Astrocyte (in vitro differentiated cells and primary cell): ENCODE measurements at regions not wholly inside any gene's neighbourhood (a gene's known extent, or its start where the extent isn't known, plus 50 kb on each side); places are given as distances from the start of the nearest gene placed in this dataset.

Source experiments
- DNase-seq: peaks from one replicate; pipeline ENCODE4 v3.0.0-alpha.2; 2010; ENCODE audit warnings: low read depth
- FAIRE-seq: peaks from 2 replicates; lab custom pipeline; 2011; peaks lifted over from hg19 to GRCh38; lab: Jason Lieb, UNC
- H2AFZ ChIP-seq: 2 replicates; pipeline ENCODE4 v1.6.0; 2012; ENCODE audit warnings: low read depth, low read length, inconsistent platforms
- H3K27ac ChIP-seq: 2 replicates; pipeline ENCODE4 v1.5.1; 2011; ENCODE audit warnings: low read depth, low read length, inconsistent platforms
- H3K27me3 ChIP-seq: 2 replicates; pipeline ENCODE4 v1.6.0; 2011; ENCODE audit warnings: low read length, inconsistent platforms; ENCODE audit not compliant: insufficient read depth
- H3K36me3 ChIP-seq: 2 replicates; pipeline ENCODE4 v1.5.1; 2011; ENCODE audit warnings: low read length, inconsistent platforms; ENCODE audit not compliant: insufficient read depth
- H3K4me1 ChIP-seq: 2 replicates; pipeline ENCODE4 v1.5.1; 2011; ENCODE audit warnings: low read length, inconsistent platforms; ENCODE audit not compliant: insufficient read depth
- H3K4me2 ChIP-seq: 2 replicates; pipeline ENCODE4 v1.6.0; 2012; ENCODE audit warnings: low read length, inconsistent platforms
- H3K4me3 ChIP-seq: 2 replicates; pipeline ENCODE4 v1.5.1; 2011; ENCODE audit warnings: low read depth, mild to moderate bottlenecking, low read length, inconsistent platforms; ENCODE audit not compliant: insufficient read depth
- H3K79me2 ChIP-seq: 2 replicates; pipeline ENCODE4 v1.6.0; 2012; ENCODE audit warnings: mild to moderate bottlenecking, low read length, inconsistent platforms; ENCODE audit not compliant: insufficient read depth
- H3K9ac ChIP-seq: 2 replicates; pipeline ENCODE4 v1.6.0; 2012; ENCODE audit warnings: mild to moderate bottlenecking, low read length, inconsistent platforms
- H3K9me3 ChIP-seq: 2 replicates; pipeline ENCODE4 v1.5.1; 2012; ENCODE audit warnings: low read depth, mild to moderate bottlenecking, low read length, inconsistent platforms; ENCODE audit not compliant: insufficient read depth
- H4K20me1 ChIP-seq: 2 replicates; pipeline ENCODE4 v1.6.0; 2012; ENCODE audit warnings: low read length, inconsistent platforms; ENCODE audit not compliant: insufficient read depth
- H3K27ac Mint-ChIP-seq: one replicate; pipeline ENCODE4 v1.8.0; 2021; ENCODE audit warnings: mild to moderate bottlenecking, mixed read lengths; ENCODE audit not compliant: unreplicated experiment
- H3K27me3 Mint-ChIP-seq: one replicate; pipeline ENCODE4 v1.8.0; 2021; ENCODE audit warnings: low read depth, mixed read lengths; ENCODE audit not compliant: unreplicated experiment
- H3K36me3 Mint-ChIP-seq: one replicate; pipeline ENCODE4 v1.8.0; 2021; ENCODE audit warnings: low read depth, mixed read lengths; ENCODE audit not compliant: unreplicated experiment
- H3K4me1 Mint-ChIP-seq: one replicate; pipeline ENCODE4 v1.8.0; 2021; ENCODE audit warnings: low read depth, mixed read lengths; ENCODE audit not compliant: unreplicated experiment
- H3K4me3 Mint-ChIP-seq: one replicate; pipeline ENCODE4 v1.8.0; 2021; ENCODE audit warnings: mild to moderate bottlenecking, moderate library complexity, mixed read lengths; ENCODE audit not compliant: unreplicated experiment
- H3K9me3 Mint-ChIP-seq: one replicate; pipeline ENCODE4 v1.8.0; 2021; ENCODE audit warnings: mild to moderate bottlenecking, mixed read lengths; ENCODE audit not compliant: unreplicated experiment
- EZH2 ChIP-seq: IDR thresholded peaks from 2 replicates; pipeline ENCODE4 v1.6.1; 2012; ENCODE audit warnings: mild to moderate bottlenecking, low read length, inconsistent platforms; ENCODE audit not compliant: insufficient read depth
- TF ChIP-seq, protein P1 (sequence below): IDR thresholded peaks from 2 replicates; pipeline ENCODE4 v1.5.1; 2011; ENCODE audit warnings: low read depth, mild to moderate bottlenecking, inconsistent platforms, low read length, moderate library complexity; ENCODE audit not compliant: insufficient read depth

DNA sequence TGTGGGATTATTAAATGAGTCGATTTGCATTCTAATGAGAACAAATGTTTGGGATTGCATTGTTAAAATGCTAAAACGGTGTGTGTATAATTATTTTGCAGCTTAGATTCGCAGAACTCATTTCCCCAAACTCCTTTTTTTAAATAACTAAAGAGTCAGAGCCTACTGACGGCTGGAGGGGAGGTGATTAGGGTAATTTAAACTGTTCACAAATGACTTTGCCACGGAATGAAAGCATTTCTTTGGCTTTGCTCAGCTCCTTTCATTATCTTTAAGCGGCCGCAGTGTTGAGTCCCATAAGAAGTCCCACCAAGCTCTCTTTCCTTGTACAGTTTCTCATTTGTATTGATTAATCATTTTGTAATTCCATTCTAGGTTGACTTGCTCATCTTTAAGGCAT is 1632.8 kb downstream of the MAT2B start:
- Mint-ChIP-seq H3K4me1 (peaks cover 16% of the 10 kb centered on the region), H3K27ac (no peak overlapping the region), H3K36me3 (no peaks in the 10 kb centered on the region), H3K4me3 (no peak overlapping the region), H3K9me3 (no peaks in the 10 kb centered on the region), H3K27me3 (no peaks in the 10 kb centered on the region)
- no peaks in the 10 kb centered on the region for H3K27me3 ChIP-seq
- no peaks in the 10 kb centered on the region for H4K20me1 ChIP-seq
- no peaks in the 10 kb centered on the region for H3K4me1 ChIP-seq
- no peaks in the 10 kb centered on the region for H3K36me3 ChIP-seq
- H3K9ac ChIP-seq: no peak overlapping the region
- DNase-seq (peak; percentile 75), FAIRE-seq (no peak)
- H2AFZ ChIP-seq: peak overlapping the region; percentile 68
- no peaks in the 10 kb centered on the region for H3K79me2 ChIP-seq
- H3K27ac ChIP-seq: no peak overlapping the region
- peak overlapping the region; percentile 76 for H3K4me2 ChIP-seq
- H3K4me3 ChIP-seq: peak overlapping the region; percentile 41
- no peak for TF ChIP-seq EZH2
- H3K9me3 ChIP-seq: no peaks in the 10 kb centered on the region

DNA sequence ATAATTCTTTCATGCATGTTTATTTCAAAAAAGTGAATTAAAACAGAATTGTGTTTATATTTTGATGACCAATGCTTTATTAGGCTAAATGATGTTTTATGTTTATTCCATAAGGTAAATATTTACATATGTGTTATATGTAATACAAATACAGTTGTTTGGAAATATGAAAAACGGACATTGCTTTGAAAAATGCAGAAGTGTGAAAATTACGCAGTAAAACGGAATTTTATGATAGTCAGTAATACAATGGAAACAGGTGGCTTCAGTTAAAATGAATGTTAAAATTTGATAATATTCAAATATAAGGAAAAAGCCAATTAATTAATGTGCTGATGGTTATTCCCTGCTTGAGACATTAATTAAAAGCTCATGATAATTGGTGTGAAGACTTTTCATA is 1633.8 kb downstream of the MAT2B start:
- Histone ChIP-seq H3K4me3 (no peak overlapping the region), H3K9ac (no peak overlapping the region), H3K4me2 (no peak overlapping the region), H3K79me2 (no peaks in the 10 kb centered on the region), H3K4me1 (no peaks in the 10 kb centered on the region), H3K36me3 (no peaks in the 10 kb centered on the region), H3K27me3 (no peaks in the 10 kb centered on the region), H3K27ac (no peak overlapping the region), H3K9me3 (no peaks in the 10 kb centered on the region), H2AFZ (no peak overlapping the region), H4K20me1 (no peaks in the 10 kb centered on the region)
- no peak for FAIRE-seq
- Mint-ChIP-seq H3K27me3 (no peaks in the 10 kb centered on the region), H3K36me3 (no peaks in the 10 kb centered on the region), H3K4me1 (peaks cover 16% of the 10 kb centered on the region), H3K4me3 (no peak overlapping the region), H3K27ac (no peak overlapping the region), H3K9me3 (no peaks in the 10 kb centered on the region)
- DNase-seq: no peak
- TF ChIP-seq, protein P1, sequence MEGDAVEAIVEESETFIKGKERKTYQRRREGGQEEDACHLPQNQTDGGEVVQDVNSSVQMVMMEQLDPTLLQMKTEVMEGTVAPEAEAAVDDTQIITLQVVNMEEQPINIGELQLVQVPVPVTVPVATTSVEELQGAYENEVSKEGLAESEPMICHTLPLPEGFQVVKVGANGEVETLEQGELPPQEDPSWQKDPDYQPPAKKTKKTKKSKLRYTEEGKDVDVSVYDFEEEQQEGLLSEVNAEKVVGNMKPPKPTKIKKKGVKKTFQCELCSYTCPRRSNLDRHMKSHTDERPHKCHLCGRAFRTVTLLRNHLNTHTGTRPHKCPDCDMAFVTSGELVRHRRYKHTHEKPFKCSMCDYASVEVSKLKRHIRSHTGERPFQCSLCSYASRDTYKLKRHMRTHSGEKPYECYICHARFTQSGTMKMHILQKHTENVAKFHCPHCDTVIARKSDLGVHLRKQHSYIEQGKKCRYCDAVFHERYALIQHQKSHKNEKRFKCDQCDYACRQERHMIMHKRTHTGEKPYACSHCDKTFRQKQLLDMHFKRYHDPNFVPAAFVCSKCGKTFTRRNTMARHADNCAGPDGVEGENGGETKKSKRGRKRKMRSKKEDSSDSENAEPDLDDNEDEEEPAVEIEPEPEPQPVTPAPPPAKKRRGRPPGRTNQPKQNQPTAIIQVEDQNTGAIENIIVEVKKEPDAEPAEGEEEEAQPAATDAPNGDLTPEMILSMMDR: no peak
- TF ChIP-seq EZH2: no peak

DNA sequence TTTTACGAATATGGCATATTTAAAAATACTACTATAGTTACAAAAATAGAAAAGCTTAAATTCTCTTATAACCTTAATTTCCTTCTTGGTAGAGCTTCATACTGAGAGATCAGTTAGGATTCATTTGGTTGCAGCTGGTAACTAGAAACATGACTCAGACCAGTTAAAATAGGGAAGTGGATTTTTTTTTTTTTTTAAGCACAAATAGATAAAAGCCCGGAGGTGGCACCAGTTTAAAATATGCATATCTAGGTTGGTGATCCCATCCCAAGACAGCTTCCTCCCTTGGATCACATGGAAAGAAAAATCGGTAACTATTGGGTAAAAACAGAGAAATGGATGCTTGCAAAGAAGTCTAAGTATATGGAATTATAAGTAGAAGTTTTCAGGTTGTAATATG is 1634.3 kb downstream of the MAT2B start:
- Histone ChIP-seq H3K9ac (no peak overlapping the region), H3K4me3 (no peak overlapping the region), H3K36me3 (no peaks in the 10 kb centered on the region), H3K79me2 (no peaks in the 10 kb centered on the region), H4K20me1 (no peaks in the 10 kb centered on the region), H3K4me2 (no peak overlapping the region), H3K9me3 (no peaks in the 10 kb centered on the region), H3K27me3 (no peaks in the 10 kb centered on the region), H3K27ac (no peak overlapping the region), H3K4me1 (no peaks in the 10 kb centered on the region), H2AFZ (no peak overlapping the region)
- FAIRE-seq: no peak
- no peak for DNase-seq
- no peak overlapping the region for H3K4me3 Mint-ChIP-seq
- H3K36me3 Mint-ChIP-seq: no peaks in the 10 kb centered on the region
- no peaks in the 10 kb centered on the region for H3K27me3 Mint-ChIP-seq
- H3K9me3 Mint-ChIP-seq: no peaks in the 10 kb centered on the region
- H3K27ac Mint-ChIP-seq: no peak overlapping the region
- H3K4me1 Mint-ChIP-seq: peaks cover 16% of the 10 kb centered on the region
- TF ChIP-seq, protein P1: no peak
- TF ChIP-seq EZH2: no peak
